ENCODE measurements at regions not wholly inside any gene's neighbourhood (a gene's known extent, or its start where the extent isn't known, plus 50 kb on each side); places are given as distances from the start of the nearest gene placed in this dataset.

DNA sequence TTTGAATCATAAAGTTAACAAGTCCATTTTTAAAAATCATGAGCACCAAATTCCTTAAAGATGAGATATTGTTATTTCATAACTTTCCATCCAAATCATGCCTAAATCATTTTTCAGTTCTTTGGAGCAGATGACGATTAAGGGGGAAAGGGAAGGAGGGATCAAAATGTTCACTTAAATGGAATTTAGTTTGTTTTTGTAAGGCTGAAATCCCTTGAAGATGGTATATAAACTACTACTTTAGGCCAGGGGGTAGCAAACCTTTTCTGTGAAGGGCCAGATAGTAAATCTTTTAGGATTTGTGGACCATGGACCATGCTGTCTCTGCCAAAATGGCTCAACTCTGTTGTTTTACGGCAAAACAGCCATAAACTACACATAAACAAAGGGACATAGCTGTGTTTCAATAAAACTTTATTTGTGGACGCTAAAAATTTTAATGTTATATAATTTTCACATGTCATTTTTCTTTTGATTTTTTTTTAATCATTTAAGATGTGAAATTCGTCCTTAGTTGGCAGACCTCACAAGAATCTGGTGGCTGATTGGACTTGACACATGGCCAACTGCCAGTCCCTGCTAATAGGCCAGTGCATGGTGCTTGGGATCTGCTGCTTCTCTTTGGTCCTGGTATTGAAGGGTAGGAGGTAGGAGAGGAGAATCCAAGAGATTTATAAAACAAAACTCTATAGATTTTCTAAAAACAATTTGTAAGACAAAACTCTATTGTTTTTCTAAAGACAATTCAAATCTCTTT lies 52.0 kb upstream of the RTN4 start:
- DNase-seq (ENCODE audit: low read depth in 2 of 2) = peak in 1 of 2 donors; percentile 63

DNA sequence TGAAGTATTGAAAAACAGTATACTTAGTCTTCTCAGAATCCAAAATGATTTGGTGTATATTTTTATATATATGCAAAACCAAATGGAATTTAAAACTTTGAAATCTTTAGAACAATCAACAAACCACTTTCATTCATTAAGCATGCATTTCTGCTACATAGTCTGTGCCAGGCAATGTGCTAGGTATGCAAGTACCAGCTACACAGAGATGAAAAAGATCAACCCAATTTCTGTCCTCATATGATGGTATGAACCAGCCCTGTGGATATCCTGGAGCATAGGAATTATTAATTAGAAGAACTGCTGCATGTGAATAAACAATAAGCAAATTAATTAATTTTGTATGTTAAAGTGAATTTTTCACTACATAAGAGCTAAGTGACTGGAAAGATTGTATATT lies 51.2 kb upstream of the RTN4 start:
- DNase-seq (ENCODE audit: low read depth in 2 of 2) = no peak

DNA sequence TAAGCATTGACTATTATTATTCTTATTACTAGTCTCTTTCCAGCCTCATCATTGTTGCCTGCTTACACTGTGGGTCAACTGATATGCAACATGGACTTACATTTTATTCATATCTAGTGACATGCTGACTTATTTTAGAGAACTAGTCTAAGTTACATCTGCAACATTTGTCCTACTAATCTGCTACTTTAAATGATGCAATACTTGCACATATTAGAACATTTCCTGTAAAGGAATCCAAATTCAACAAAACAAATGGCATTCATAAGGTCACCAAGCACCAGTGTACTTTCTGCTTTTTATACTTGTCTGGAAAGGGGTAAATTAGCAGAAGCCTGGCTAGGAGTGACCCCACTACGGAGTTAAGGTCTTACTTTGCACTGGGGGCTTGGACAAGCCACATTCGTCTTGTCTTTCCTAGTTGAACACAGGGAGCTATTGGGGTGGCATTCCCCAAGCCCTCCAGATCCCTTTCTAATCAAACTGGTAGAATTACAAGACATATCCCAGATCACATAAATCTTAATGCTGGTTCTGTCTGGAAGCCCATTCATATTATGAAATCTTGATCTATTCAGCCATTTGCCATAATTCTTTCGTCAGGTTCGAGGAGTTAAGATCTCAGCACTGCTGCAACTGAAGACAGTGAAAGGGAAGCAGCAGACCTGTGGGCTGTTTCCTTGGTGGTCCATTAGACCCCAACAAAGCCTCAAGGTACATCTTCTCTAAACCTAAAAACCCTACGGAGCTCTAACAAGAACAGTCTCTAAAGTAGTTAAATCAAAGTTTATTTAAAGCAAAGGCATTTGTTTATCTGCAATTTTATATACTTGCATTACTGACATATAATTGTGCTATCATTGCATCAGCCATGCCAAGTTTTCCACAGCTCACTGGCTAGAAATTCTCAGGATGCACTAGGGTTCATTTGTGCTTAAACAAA lies 49.9 kb upstream of the RTN4 start:
- peak in 1 of 2 donors; percentile 82 for DNase-seq (ENCODE audit: low read depth in 2 of 2)
